Effector memory CD8-positive, alpha-beta T cell (primary cell): ENCODE measurements at regions not wholly inside any gene's neighbourhood (a gene's known extent, or its start where the extent isn't known, plus 50 kb on each side); places are given as distances from the start of the nearest gene placed in this dataset.

Experiments used
- ATAC-seq: fragments of 150-1000 bp; cut with Tn5 transposase; replicated peaks from 2 replicates; pipeline ENCODE4 v1.10.0; 2021; ENCODE audit warnings: mild to moderate bottlenecking, moderate library complexity
- DNase-seq, 3 experiments: peaks; one replicate each; pipeline ENCODE4 v3.0.0; 2021
- H3K27ac Mint-ChIP-seq, 2 donors: one replicate each; pipeline ENCODE4 v1.8.0; 2022; ENCODE audit warnings: mild to moderate bottlenecking in 2 of 2, mixed read lengths in 2 of 2, moderate library complexity in 2 of 2
- H3K27me3 Mint-ChIP-seq, 2 donors: one replicate each; pipeline ENCODE4 v1.8.0; 2022; ENCODE audit warnings: mixed read lengths in 2 of 2
- H3K36me3 Mint-ChIP-seq: one replicate; pipeline ENCODE4 v1.8.0; 2022; ENCODE audit warnings: mild to moderate bottlenecking, moderate library complexity, mixed read lengths; ENCODE audit not compliant: insufficient read depth
- H3K4me1 Mint-ChIP-seq, 2 donors: one replicate each; pipeline ENCODE4 v1.8.0; 2022; ENCODE audit warnings: low read depth in 2 of 2, mixed read lengths in 2 of 2
- H3K4me3 Mint-ChIP-seq, 2 donors: one replicate each; pipeline ENCODE4 v1.8.0; 2022; ENCODE audit warnings: mild to moderate bottlenecking in 2 of 2, mixed read lengths in 2 of 2, moderate library complexity in 2 of 2
- H3K9me3 Mint-ChIP-seq, 2 donors: one replicate each; pipeline ENCODE4 v1.8.0; 2022; ENCODE audit warnings: mixed read lengths in 2 of 2

DNA sequence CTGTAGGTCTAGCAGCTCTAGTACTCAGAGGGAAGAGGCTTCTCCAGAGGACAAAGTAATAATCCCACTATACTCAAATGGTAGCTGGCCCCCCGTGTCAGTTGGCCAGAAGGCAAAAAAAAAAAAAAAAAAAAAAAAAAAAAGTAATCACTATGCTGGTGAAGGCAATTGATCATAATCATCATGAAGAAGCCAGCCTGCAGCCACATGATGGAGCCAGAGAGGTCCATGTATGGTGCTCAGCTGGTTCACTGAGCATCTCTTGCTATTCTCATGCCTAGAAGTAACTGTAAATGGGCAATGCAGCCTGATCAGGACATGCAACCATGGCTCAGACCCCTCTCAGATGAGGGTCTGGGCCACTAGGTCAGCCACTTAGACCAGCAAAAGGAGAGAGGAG is 378.8 kb downstream of the MED13L start:
- H3K9me3 Mint-ChIP-seq: peaks cover 0 to 6% of the 10 kb centered on the region in 2 donors
- peaks cover 26 to 43% of the 10 kb centered on the region in 2 donors for H3K27me3 Mint-ChIP-seq
- H3K36me3 Mint-ChIP-seq: no peaks in the 10 kb centered on the region
- H3K4me3 Mint-ChIP-seq: no peak overlapping the region
- no peaks in the 10 kb centered on the region for H3K4me1 Mint-ChIP-seq
- DNase-seq (no peak), ATAC-seq (no peak)
- H3K27ac Mint-ChIP-seq: no peak overlapping the region

DNA sequence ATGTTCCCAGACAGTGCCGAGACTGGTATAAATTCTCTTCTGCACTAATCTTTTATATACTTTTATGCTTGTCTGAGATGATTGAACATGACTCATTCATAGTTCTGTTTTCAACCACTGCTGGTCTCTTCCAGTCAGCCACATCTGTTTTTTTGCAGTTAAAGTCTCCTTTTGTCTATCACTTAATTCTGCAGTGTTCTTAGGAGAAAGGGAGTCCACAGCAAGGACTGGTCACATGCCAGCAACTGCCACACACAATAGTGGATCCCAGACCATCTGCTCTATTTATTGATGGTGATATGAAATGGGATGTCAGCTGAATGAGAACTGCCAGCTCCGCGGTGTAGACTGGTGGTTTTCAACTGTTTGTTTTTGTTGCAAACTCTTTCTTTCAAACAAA is 379.8 kb downstream of the MED13L start:
- Mint-ChIP-seq H3K27ac (no peak overlapping the region), H3K4me3 (no peak overlapping the region), H3K4me1 (no peaks in the 10 kb centered on the region), H3K9me3 (peaks cover 0 to 6% of the 10 kb centered on the region in 2 donors), H3K27me3 (peaks cover 19 to 44% of the 10 kb centered on the region in 2 donors), H3K36me3 (no peaks in the 10 kb centered on the region)
- ATAC-seq: no peak
- DNase-seq: no peak

DNA sequence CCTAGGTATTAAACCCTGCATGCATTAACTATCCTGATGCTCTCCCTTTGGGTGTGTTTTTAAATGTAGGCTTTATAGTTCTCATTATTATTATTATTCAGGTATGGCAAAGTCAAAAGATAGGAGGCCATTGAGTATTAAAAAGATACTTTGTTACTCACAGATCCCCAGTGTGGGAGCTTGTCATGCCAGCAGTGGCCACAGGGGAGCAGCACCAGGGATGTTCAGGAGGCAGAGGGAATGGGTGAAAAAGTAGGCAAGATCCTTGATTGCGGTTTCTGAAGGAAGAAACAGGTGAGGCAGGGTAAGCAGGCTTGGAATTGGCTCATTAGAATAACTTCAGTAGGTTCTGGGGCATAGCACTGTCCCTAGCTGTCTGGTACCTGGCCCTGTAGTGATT is 382.2 kb downstream of the MED13L start:
- H3K36me3 Mint-ChIP-seq: no peaks in the 10 kb centered on the region
- no peak for ATAC-seq
- no peak overlapping the region for H3K27ac Mint-ChIP-seq
- peaks cover 0 to 6% of the 10 kb centered on the region in 2 donors for H3K9me3 Mint-ChIP-seq
- peaks cover 19 to 33% of the 10 kb centered on the region in 2 donors for H3K27me3 Mint-ChIP-seq
- no peak overlapping the region for H3K4me3 Mint-ChIP-seq
- H3K4me1 Mint-ChIP-seq: no peaks in the 10 kb centered on the region
- DNase-seq: no peak

DNA sequence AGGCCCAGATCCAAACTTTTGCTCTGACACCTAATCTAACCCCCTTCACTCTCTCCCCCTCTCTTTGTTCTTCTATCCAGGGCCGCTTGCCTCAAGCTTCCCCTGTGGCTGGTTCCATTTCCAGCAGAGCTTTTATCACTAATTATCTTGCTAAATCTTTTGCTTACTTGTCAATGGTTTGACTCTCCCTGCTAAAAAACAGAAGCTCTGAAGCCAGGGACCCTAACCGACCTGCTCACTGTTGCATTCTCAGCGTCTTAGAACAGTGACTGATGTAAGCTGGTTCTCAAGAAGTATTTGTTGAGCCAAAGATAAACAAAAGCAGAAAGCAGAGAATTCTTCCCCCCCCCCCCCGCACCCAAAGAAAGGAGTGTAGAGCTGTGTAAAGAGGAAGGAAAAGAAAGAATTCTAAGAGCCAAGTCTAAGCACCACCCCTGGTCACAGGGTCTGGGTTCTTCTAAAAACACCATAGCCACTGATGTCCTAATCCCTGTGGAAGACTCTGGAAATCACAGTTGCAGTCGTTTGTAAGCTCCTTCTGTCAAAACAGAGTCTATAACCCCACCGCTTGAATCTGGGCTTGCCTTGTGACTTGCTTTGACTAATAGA is 385.8 kb downstream of the MED13L start:
- Mint-ChIP-seq H3K27me3 (peaks cover 28 to 46% of the 10 kb centered on the region in 2 donors), H3K4me3 (no peak overlapping the region), H3K9me3 (peaks cover 0 to 6% of the 10 kb centered on the region in 2 donors), H3K36me3 (peaks cover 3% of the 10 kb centered on the region), H3K4me1 (no peaks in the 10 kb centered on the region), H3K27ac (no peak overlapping the region)
- ATAC-seq (no peak), DNase-seq (no peak)

DNA sequence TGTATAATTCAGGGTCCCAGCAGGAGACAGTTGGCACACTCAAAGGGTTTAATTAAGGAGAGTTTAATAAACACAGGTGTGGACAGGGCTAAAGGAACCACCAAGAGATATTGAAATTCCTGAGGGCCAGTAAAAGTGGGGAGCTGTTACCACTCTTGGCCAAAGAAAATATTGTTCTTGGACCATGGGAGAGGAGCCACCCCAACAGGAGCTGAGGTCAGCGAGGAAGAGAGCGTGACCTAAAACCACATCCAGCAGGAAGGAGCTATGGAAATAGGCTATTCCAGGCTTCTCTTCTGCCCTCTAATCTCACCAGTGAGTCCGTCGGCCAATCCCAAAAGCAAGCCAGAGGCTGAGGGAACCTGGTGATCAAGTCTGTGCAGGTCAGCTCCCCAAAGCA is 390.8 kb downstream of the MED13L start:
- no peak for ATAC-seq
- H3K4me1 Mint-ChIP-seq: no peaks in the 10 kb centered on the region

DNA sequence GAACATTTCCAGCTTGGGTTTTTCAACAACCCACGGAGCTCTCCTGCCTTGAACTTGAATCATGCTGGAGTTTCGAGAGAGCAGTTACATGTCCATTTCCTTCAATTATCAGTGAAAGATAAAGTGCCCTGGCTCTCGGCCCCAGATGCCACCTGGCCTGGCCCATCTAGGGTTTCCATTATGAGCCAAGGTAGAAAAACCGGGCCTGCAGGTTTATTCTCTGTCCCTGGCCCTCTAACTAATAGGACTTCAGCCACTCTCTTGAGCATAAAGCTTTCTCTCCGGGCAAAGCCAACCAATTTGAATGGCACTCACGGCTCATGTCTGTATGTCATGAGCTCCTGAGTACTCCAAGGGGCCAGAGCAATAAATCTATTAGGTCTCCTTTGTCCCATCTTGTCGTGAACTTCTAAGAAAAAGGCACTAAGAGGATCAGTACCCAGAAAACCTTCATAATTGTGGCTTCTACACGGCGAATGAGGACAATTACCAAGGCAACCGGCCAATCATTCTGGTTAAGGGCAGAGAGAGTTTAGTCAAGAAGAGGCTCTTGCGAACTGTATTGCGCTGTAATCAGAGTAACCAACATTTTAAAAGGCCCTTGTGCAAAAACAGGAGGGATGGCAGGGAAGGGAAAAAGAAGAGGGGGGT is 392.3 kb downstream of the MED13L start:
- DNase-seq (no peak), ATAC-seq (no peak)
- H3K4me1 Mint-ChIP-seq: no peaks in the 10 kb centered on the region
- H3K4me3 Mint-ChIP-seq: no peak overlapping the region
- no peak overlapping the region for H3K27ac Mint-ChIP-seq
- peaks cover 0 to 2% of the 10 kb centered on the region in 2 donors for H3K9me3 Mint-ChIP-seq
- H3K27me3 Mint-ChIP-seq: peaks cover 35 to 41% of the 10 kb centered on the region in 2 donors
- H3K36me3 Mint-ChIP-seq: peaks cover 3% of the 10 kb centered on the region

More for the DNA sequence above, 390.8 kb downstream of the MED13L start:
- Mint-ChIP-seq H3K27me3 (peaks cover 34 to 38% of the 10 kb centered on the region in 2 donors), H3K36me3 (peaks cover 3% of the 10 kb centered on the region), H3K9me3 (no peaks in the 10 kb centered on the region), H3K27ac (no peak overlapping the region), H3K4me3 (no peak overlapping the region)
- no peak for DNase-seq

DNA sequence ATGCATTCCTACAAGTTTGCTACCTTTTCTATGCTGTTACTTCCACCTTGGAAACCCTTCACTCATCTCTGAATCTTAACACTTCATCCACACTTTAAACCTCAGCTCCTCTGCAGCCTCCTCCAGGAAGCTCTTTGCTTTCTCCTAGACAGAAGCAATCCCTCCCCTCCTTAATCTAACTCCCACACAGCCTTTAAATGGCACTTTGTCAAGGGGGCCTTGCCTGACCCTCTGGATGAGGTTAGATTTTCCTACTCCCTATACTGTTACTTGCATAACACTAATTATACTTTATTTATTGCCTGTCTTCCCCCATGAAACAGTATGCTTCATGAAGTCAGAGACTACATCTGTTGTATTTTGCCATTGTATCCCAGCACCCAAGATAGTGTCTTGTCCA is 394.6 kb downstream of the MED13L start:
- peaks cover under 1% of the 10 kb centered on the region for H3K36me3 Mint-ChIP-seq
- peaks cover 40 to 48% of the 10 kb centered on the region in 2 donors for H3K27me3 Mint-ChIP-seq
- DNase-seq (no peak), ATAC-seq (no peak)
- H3K9me3 Mint-ChIP-seq: peaks cover 2 to 7% of the 10 kb centered on the region in 2 donors
- H3K27ac Mint-ChIP-seq: no peak overlapping the region
- H3K4me1 Mint-ChIP-seq: no peaks in the 10 kb centered on the region
- H3K4me3 Mint-ChIP-seq: no peak overlapping the region

DNA sequence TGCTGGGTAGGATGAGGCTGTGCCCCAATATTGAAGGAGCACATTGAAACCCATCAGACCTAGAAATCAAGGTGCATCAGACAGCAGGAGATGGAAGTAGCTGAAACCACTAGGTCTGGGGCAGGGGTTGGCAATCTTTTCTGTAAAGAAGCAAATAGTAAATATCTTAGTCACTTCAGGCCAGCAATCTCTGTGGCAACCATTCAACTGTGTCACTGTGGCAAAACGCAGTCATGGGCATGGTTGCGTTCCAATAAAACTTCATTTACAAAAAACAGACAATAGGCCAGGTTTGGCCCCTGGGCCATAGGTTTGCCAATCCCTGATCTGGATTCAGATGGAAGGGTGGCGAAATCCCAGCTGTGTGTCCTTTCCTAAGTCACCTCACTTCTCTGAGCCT is 397.3 kb downstream of the MED13L start:
- H3K36me3 Mint-ChIP-seq: no peaks in the 10 kb centered on the region
- H3K27me3 Mint-ChIP-seq: peaks cover 19 to 27% of the 10 kb centered on the region in 2 donors
- no peak overlapping the region for H3K27ac Mint-ChIP-seq
- H3K4me1 Mint-ChIP-seq: no peaks in the 10 kb centered on the region
- peaks cover 2 to 7% of the 10 kb centered on the region in 2 donors for H3K9me3 Mint-ChIP-seq
- no peak overlapping the region for H3K4me3 Mint-ChIP-seq
- no peak for DNase-seq
- no peak for ATAC-seq

DNA sequence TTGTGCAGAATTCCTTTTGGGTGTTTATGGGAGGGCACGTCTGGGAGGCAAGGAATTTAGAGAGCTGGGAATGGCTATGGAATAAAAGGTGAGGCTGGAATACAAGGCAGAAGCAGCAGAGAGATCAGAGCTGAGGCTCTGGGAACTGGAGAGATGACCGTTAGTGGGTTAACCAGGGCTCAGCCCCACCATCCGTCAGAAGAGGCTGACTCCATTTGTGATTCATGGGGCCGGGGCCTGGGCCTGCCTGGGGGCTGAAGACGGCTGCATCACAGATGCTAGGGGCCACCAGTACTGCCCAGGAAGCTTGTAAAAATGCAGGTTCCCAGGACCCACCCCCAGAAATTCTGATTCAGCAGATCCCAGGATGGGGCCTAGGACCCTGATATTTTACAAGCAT is 398.1 kb downstream of the MED13L start:
- no peaks in the 10 kb centered on the region for H3K36me3 Mint-ChIP-seq
- peaks cover 6 to 7% of the 10 kb centered on the region in 2 donors for H3K9me3 Mint-ChIP-seq
- peaks cover 18 to 19% of the 10 kb centered on the region in 2 donors for H3K27me3 Mint-ChIP-seq
- DNase-seq (no peak), ATAC-seq (no peak)
- H3K27ac Mint-ChIP-seq: no peak overlapping the region
- no peaks in the 10 kb centered on the region for H3K4me1 Mint-ChIP-seq
- no peak overlapping the region for H3K4me3 Mint-ChIP-seq

DNA sequence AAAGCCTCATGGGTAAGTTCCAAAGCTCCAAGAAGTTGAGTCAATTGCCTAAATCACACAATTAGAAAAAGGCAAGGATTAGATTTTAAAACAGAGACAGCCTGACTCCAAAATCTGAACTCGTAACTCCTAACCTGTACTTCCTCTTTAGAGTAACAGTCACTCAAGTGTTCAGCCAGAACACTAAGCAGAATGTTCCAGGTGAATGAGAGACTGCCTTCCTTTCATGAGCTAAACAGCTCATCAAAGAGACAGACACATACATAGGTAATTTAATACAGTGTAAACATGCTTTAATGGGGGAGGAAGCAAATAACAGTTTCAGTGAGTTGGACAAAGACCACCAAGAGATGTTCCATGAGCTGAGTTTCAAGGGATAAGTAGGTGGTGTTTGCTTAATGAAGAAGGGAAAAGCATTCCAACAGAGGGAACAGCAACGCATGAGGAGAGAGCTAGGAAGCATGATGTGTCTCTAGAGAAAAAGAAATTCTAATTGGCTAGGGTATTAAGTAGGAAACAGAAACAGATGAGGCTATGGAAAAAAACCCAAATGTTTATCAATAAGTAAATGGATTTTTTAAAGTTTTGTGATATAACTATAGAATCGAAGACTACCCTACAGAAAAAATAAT is 403.9 kb downstream of the MED13L start:
- Mint-ChIP-seq H3K4me3 (no peak overlapping the region), H3K36me3 (no peaks in the 10 kb centered on the region), H3K27me3 (peaks cover 37 to 39% of the 10 kb centered on the region in 2 donors), H3K9me3 (peaks cover 0 to 4% of the 10 kb centered on the region in 2 donors), H3K27ac (no peak overlapping the region), H3K4me1 (no peaks in the 10 kb centered on the region)
- DNase-seq (no peak), ATAC-seq (no peak)

DNA sequence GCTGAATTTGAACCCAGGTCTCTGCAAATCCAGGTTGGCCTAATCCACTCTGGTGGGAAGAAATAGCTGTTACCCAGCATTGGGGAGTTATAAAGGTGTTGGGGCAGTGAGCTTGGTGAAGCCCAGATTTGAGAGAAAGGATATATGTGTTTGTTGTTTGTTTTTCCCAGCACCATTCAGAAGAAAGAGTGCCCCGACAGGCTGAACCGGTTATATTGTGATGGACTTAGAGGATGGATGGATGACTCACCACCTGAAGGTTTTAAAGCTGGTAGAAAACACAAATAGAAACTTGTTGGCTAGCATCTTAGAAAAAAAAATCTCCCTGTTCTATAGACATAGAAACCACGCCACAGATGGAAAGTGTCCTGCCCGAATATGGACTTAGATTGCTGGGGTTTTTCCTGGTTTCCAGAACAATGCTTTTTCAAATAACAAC is 404.6 kb downstream of the MED13L start:
- H3K36me3 Mint-ChIP-seq: no peaks in the 10 kb centered on the region
- ATAC-seq (no peak), DNase-seq (no peak)
- H3K27me3 Mint-ChIP-seq: peaks cover 43 to 44% of the 10 kb centered on the region in 2 donors
- H3K27ac Mint-ChIP-seq: no peak overlapping the region
- no peaks in the 10 kb centered on the region for H3K4me1 Mint-ChIP-seq
- H3K4me3 Mint-ChIP-seq: no peak overlapping the region
- peaks cover 0 to 4% of the 10 kb centered on the region in 2 donors for H3K9me3 Mint-ChIP-seq

DNA sequence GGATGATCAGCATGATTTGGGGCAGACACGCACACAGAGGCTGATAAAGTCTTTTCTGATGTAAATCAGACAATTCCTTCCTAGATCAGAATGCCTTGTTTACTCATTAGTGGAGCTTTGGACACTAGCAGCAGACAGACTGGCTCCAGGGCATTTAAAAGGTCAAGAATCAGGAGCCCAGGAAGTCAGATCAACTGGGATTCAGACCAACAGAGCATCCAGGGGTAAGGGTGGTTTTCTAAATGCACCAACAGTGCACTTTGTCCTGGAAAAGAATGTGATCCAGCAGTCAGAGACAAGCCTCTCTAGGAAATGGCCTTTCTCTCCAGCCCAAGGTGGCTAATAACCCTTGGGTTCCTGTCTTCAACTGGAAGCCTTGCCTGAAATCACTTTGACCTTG is 405.3 kb downstream of the MED13L start:
- H3K27me3 Mint-ChIP-seq: peaks cover 44 to 48% of the 10 kb centered on the region in 2 donors
- H3K4me3 Mint-ChIP-seq: no peak overlapping the region
- no peaks in the 10 kb centered on the region for H3K36me3 Mint-ChIP-seq
- no peak overlapping the region for H3K27ac Mint-ChIP-seq
- peaks cover 0 to 4% of the 10 kb centered on the region in 2 donors for H3K9me3 Mint-ChIP-seq
- H3K4me1 Mint-ChIP-seq: no peaks in the 10 kb centered on the region
- ATAC-seq (no peak), DNase-seq (no peak)

DNA sequence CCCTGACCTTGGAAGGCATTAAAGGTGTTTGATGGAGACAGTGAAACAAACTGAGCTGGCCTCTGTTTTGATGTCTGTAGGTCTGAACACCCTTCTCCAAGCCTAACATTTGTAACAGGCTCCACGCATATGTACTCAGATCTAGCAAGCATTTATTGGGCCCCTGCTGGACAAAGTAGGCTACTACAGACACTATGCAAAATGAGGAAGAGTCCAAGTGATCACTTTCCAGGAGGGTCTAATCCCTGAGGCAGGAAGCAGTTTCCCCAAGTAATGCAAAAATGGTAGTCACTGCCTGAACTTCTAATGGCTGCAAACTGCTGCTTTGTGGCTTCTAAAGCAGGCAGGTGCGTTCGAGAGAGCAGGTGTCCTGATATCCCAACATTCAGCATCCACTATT is 405.8 kb downstream of the MED13L start:
- Mint-ChIP-seq H3K36me3 (no peaks in the 10 kb centered on the region), H3K4me1 (no peaks in the 10 kb centered on the region), H3K9me3 (peaks cover 0 to 4% of the 10 kb centered on the region in 2 donors), H3K27me3 (peaks cover 44 to 52% of the 10 kb centered on the region in 2 donors), H3K27ac (no peak overlapping the region), H3K4me3 (no peak overlapping the region)
- ATAC-seq (no peak), DNase-seq (no peak)

DNA sequence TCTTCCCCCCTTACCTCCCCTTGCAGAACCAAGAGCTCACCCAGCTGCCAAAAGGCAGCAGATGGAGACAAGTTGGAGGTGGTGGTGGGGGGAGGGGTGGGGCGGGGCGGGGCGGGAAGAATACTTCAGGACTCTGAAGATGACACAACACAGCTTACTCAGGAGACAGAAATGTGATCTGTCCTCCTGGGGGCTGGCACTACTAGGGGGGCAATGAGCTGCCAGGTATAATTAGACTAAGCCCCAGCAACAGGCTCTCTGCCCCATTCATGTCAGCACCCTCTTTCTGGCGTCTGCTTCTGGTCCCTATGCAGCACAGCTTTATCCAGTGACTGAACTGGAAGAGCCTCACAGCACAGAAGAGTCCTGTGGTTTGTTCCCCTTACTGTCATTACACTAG is 407.0 kb downstream of the MED13L start:
- H3K27ac Mint-ChIP-seq: no peak overlapping the region
- H3K27me3 Mint-ChIP-seq: peaks cover 44 to 52% of the 10 kb centered on the region in 2 donors
- H3K9me3 Mint-ChIP-seq: peaks cover 0 to 4% of the 10 kb centered on the region in 2 donors
- ATAC-seq (no peak), DNase-seq (no peak)
- H3K4me1 Mint-ChIP-seq: no peaks in the 10 kb centered on the region
- no peak overlapping the region for H3K4me3 Mint-ChIP-seq
- H3K36me3 Mint-ChIP-seq: no peaks in the 10 kb centered on the region
